ENCODE measurements at regions not wholly inside any gene's neighbourhood (a gene's known extent, or its start where the extent isn't known, plus 50 kb on each side); places are given as distances from the start of the nearest gene placed in this dataset.

- no peak for TF ChIP-seq TCF12 (IDR thresholded peaks at IDR 0.05; ENCODE audit: low read depth)
- TF ChIP-seq YY1 (IDR thresholded peaks at IDR 0.05; ENCODE audit: low read depth), result no peak
- no peak for TF ChIP-seq TAF1 (IDR thresholded peaks at IDR 0.05; ENCODE audit: low read depth)
- TF ChIP-seq, protein P1, sequence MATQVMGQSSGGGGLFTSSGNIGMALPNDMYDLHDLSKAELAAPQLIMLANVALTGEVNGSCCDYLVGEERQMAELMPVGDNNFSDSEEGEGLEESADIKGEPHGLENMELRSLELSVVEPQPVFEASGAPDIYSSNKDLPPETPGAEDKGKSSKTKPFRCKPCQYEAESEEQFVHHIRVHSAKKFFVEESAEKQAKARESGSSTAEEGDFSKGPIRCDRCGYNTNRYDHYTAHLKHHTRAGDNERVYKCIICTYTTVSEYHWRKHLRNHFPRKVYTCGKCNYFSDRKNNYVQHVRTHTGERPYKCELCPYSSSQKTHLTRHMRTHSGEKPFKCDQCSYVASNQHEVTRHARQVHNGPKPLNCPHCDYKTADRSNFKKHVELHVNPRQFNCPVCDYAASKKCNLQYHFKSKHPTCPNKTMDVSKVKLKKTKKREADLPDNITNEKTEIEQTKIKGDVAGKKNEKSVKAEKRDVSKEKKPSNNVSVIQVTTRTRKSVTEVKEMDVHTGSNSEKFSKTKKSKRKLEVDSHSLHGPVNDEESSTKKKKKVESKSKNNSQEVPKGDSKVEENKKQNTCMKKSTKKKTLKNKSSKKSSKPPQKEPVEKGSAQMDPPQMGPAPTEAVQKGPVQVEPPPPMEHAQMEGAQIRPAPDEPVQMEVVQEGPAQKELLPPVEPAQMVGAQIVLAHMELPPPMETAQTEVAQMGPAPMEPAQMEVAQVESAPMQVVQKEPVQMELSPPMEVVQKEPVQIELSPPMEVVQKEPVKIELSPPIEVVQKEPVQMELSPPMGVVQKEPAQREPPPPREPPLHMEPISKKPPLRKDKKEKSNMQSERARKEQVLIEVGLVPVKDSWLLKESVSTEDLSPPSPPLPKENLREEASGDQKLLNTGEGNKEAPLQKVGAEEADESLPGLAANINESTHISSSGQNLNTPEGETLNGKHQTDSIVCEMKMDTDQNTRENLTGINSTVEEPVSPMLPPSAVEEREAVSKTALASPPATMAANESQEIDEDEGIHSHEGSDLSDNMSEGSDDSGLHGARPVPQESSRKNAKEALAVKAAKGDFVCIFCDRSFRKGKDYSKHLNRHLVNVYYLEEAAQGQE (IDR thresholded peaks at IDR 0.05; ENCODE audit: low read depth), result no peak
- TF ChIP-seq CREB1 (IDR thresholded peaks at IDR 0.05; ENCODE audit: low read depth), result no peak
- TF ChIP-seq EP300 (IDR thresholded peaks at IDR 0.05; ENCODE audit: borderline replicate concordance), result no peak
- no peak for TF ChIP-seq RAD21 (IDR thresholded peaks at IDR 0.05; ENCODE audit: low read depth)
- TF ChIP-seq, protein P2, sequence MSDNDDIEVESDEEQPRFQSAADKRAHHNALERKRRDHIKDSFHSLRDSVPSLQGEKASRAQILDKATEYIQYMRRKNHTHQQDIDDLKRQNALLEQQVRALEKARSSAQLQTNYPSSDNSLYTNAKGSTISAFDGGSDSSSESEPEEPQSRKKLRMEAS (IDR thresholded peaks at IDR 0.05), result no peak
- TF ChIP-seq CEBPB (IDR thresholded peaks at IDR 0.05), result no peak
- no peak for TF ChIP-seq EGR1 (IDR thresholded peaks at IDR 0.05)
- TF ChIP-seq ZBTB7A (IDR thresholded peaks at IDR 0.05; ENCODE audit: low read depth), result no peak
Observed at GRCh38 chr1:178033019-178033418, 60.9 kb upstream of the RASAL2 start.

Measured in Ishikawa (cell line).